ENCODE measurements at regions not wholly inside any gene's neighbourhood (a gene's known extent, or its start where the extent isn't known, plus 50 kb on each side); places are given as distances from the start of the nearest gene placed in this dataset.

- DNase-seq (ENCODE audit: extremely low read depth, low read depth) = no peak
- no peak for TF ChIP-seq CTCF (IDR thresholded peaks at IDR 0.05; ENCODE audit: low read depth, low read length)
Observed at GRCh38 chr22:47394504-47395440, 632.3 kb downstream of the TBC1D22A start.

DNA sequence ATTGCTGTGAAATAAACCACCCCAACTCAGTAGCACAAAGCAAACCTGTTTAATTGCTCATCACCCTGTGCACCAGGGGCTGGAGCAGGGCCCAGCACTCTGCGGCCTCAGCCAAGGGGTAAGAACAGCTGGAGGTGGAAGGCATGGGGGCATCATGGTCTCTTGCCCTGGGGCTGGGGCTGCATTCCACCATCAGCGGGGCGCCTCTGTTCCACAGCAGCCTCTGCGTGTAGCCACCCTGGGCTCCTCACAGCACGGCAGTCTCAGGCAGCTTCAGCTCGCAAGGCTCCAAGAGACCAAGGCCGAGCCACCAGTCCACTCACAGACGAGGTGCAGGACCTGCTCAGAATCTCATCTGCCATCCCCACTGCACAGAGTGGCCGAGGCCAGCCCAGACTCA lies 630.7 kb downstream of the TBC1D22A start:
- DNase-seq (ENCODE audit: extremely low read depth, low read depth) = no peak
- no peak for TF ChIP-seq CTCF (IDR thresholded peaks at IDR 0.05; ENCODE audit: low read depth, low read length)

GRCh38 chr22:47392729-47393128 lies 630.3 kb downstream of the TBC1D22A start:
- no peak for DNase-seq (ENCODE audit: extremely low read depth, low read depth)

GRCh38 chr22:47392054-47392347 lies 629.6 kb downstream of the TBC1D22A start:
- no peak for DNase-seq (ENCODE audit: extremely low read depth, low read depth)
- no peak for TF ChIP-seq CTCF (IDR thresholded peaks at IDR 0.05; ENCODE audit: low read depth, low read length)

More at GRCh38 chr22:47392729-47393128, 630.3 kb downstream of the TBC1D22A start:
- TF ChIP-seq CTCF (IDR thresholded peaks at IDR 0.05; ENCODE audit: low read depth, low read length) = no peak

- DNase-seq (ENCODE audit: extremely low read depth, low read depth) = no peak
- no peak for TF ChIP-seq CTCF (IDR thresholded peaks at IDR 0.05; ENCODE audit: low read depth, low read length)
Observed at GRCh38 chr22:47391169-47392053, 629.0 kb downstream of the TBC1D22A start.

DNA sequence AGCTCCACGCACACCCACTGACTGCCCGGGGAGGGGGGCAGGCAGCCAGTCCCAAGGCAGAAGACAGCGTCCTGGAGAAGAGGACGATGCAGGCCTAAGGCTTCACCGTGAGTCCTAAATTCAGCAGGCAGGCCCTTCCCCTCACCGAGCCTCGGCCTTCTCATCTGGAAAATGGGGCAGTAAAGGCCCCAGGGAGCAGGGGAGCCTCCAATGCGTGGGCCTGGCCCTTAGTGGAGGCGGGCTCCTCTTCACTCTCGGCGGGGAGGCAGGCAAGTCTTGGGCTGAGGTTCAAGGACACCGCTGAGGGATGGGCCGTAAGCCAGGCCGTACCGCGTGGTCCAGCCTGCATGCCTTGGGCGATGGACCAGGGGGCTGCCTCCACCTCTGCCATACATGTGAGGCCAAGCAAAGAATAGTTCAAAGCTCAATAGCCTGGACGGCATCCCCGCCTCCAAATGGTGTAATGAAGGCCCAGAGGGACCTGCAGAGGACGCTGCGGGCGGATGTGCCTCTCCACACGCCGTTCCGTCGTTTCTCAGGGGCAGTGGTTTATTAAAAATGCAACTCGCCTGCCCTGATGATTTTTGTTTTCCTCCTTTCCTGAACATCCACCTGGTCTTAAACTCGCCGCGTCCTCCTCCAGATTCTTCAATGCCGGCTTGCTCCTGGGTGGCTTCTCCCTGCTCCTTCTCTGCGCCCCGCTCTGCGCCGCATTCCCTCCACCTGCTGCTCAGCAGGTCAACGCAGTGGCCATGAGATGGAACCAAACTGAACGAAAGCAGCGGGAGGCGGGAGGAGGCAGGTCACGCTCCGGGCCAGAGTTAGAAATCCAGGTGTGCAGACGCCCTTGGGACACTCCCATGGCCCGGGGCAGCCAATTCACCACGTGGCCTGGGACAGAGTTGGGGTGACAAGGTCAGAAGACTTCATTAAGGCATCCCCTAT lies 627.8 kb downstream of the TBC1D22A start:
- DNase-seq (ENCODE audit: extremely low read depth, low read depth) = no peak
- no peak for TF ChIP-seq CTCF (IDR thresholded peaks at IDR 0.05; ENCODE audit: low read depth, low read length)
